ENCODE measurements at regions not wholly inside any gene's neighbourhood (a gene's known extent, or its start where the extent isn't known, plus 50 kb on each side); places are given as distances from the start of the nearest gene placed in this dataset.

- Histone ChIP-seq H3K36me3 (ENCODE audit: control insufficient read depth in 2 of 2, extremely low read depth in 1 of 2, insufficient read depth in 2 of 2, low read length in 2 of 2) (no peaks in the 10 kb centered on the region), H3K27me3 (ENCODE audit: control insufficient read depth in 2 of 2, insufficient read depth in 2 of 2, low read length in 2 of 2) (no peaks in the 10 kb centered on the region), H3K4me3 (replicated peaks in 1 of 3; ENCODE audit: insufficient read depth in 1 of 3, low read depth in 1 of 3, low read length in 3 of 3) (no peak overlapping the region), H3K4me1 (ENCODE audit: control insufficient read depth, extremely low read depth, insufficient read depth, low read length) (no peaks in the 10 kb centered on the region), H3K4me2 (ENCODE audit: insufficient read depth, low read length) (no peak overlapping the region), H3K9me3 (replicated peaks; ENCODE audit: control insufficient read depth, insufficient read depth, low read length) (no peaks in the 10 kb centered on the region), H3K79me2 (ENCODE audit: control insufficient read depth, insufficient read depth, low read length) (no peaks in the 10 kb centered on the region), H2AFZ (ENCODE audit: low read depth, low read length) (no peak overlapping the region), H3K9ac (replicated peaks; ENCODE audit: extremely low read depth, insufficient read depth, low read length) (no peak overlapping the region), H3K9me1 (replicated peaks; ENCODE audit: control insufficient read depth, extremely low read depth, insufficient read depth, low read length) (no peaks in the 10 kb centered on the region), H3K27ac (ENCODE audit: insufficient read depth, low read depth, low read length) (no peak overlapping the region), H4K20me1 (replicated peaks; ENCODE audit: control insufficient read depth, extremely low read depth, insufficient read depth, low read length) (no peaks in the 10 kb centered on the region)
- POLR2A ChIA-PET = no interaction called here
- intact Hi-C loops (cut with micrococcal nuclease) (no loop called here), dilution Hi-C loops (cut with MboI; ENCODE audit: extremely low pct_ligation_motif_present, low sequenced_read_pairs) (no loop called here)
- no TSS peak for BruUV-seq (replicated peaks)
- no peak for TF ChIP-seq POLR2A (IDR thresholded peaks at IDR 0.05; ENCODE audit: low read depth, low read length)
- no peak for TF ChIP-seq POLR2AphosphoS5 (IDR thresholded peaks at IDR 0.05; ENCODE audit: insufficient read depth, low read depth, low read length)
- TF ChIP-seq MAX (IDR thresholded peaks at IDR 0.05; ENCODE audit: insufficient read depth, insufficient read length) = no peak
- FAIRE-seq (no peak), DNase-seq (ENCODE audit: low read depth, low spot score) (no peak)
- CTCF ChIA-PET = interaction anchor here (1.3 to 1.6 kb wide), 2 partner anchors 171 kb away, joined by 3 to 4 read pairs; no protein-coding TSS in a partner anchor
Measured at GRCh38 chr9:129344641-129345495, 166.8 kb upstream of the IER5L start.

GRCh38 chr9:129343424-129344375 lies 165.6 kb upstream of the IER5L start:
- Histone ChIP-seq H3K27me3 (ENCODE audit: control insufficient read depth in 2 of 2, insufficient read depth in 2 of 2, low read length in 2 of 2) (no peaks in the 10 kb centered on the region), H3K9me3 (replicated peaks; ENCODE audit: control insufficient read depth, insufficient read depth, low read length) (no peaks in the 10 kb centered on the region), H4K20me1 (replicated peaks; ENCODE audit: control insufficient read depth, extremely low read depth, insufficient read depth, low read length) (no peaks in the 10 kb centered on the region), H3K4me3 (replicated peaks in 1 of 3; ENCODE audit: insufficient read depth in 1 of 3, low read depth in 1 of 3, low read length in 3 of 3) (no peak overlapping the region), H3K4me2 (ENCODE audit: insufficient read depth, low read length) (no peak overlapping the region), H3K9me1 (replicated peaks; ENCODE audit: control insufficient read depth, extremely low read depth, insufficient read depth, low read length) (no peaks in the 10 kb centered on the region), H3K79me2 (ENCODE audit: control insufficient read depth, insufficient read depth, low read length) (no peaks in the 10 kb centered on the region), H3K27ac (ENCODE audit: insufficient read depth, low read depth, low read length) (no peak overlapping the region), H3K4me1 (ENCODE audit: control insufficient read depth, extremely low read depth, insufficient read depth, low read length) (no peaks in the 10 kb centered on the region), H2AFZ (ENCODE audit: low read depth, low read length) (no peak overlapping the region), H3K36me3 (ENCODE audit: control insufficient read depth in 2 of 2, extremely low read depth in 1 of 2, insufficient read depth in 2 of 2, low read length in 2 of 2) (no peaks in the 10 kb centered on the region), H3K9ac (replicated peaks; ENCODE audit: extremely low read depth, insufficient read depth, low read length) (no peak overlapping the region)
- ChIA-PET CTCF (interaction anchor here (0.8 to 1.6 kb wide), 2 partner anchors 23 to 170 kb away, joined by 4 read pairs; no protein-coding TSS in a partner anchor), POLR2A (interaction anchor here (1.3 kb wide), 1 partner anchor 32 kb away, joined by 3 read pairs; no protein-coding TSS in a partner anchor)
- no peak for FAIRE-seq
- DNase-seq (ENCODE audit: low read depth, low spot score) = no peak
- dilution Hi-C loops (cut with MboI; ENCODE audit: extremely low pct_ligation_motif_present, low sequenced_read_pairs) (no loop called here), intact Hi-C loops (cut with micrococcal nuclease) (no loop called here)
- TF ChIP-seq POLR2AphosphoS5 (IDR thresholded peaks at IDR 0.05; ENCODE audit: insufficient read depth, low read depth, low read length) = no peak
- no peak for TF ChIP-seq GATA2 (IDR thresholded peaks at IDR 0.05; ENCODE audit: insufficient read depth, insufficient read length, low read depth, low read length)
- no peak for TF ChIP-seq FOS (IDR thresholded peaks at IDR 0.05; ENCODE audit: borderline replicate concordance, insufficient read depth, low read length)
- TF ChIP-seq POLR2A (IDR thresholded peaks at IDR 0.05; ENCODE audit: low read depth, low read length) = no peak
- BruUV-seq (replicated peaks) = no TSS peak

Data from endothelial cell of umbilical vein (primary cell).